ENCODE measurements at regions not wholly inside any gene's neighbourhood (a gene's known extent, or its start where the extent isn't known, plus 50 kb on each side); places are given as distances from the start of the nearest gene placed in this dataset.

GRCh38 chr2:41381701-41382100 lies 666.1 kb upstream of the PKDCC start:
- no peak for TF ChIP-seq EZH2 (optimal IDR thresholded peaks at IDR 0.05; ENCODE audit: low read depth, low read length)
- TF ChIP-seq, protein P1, sequence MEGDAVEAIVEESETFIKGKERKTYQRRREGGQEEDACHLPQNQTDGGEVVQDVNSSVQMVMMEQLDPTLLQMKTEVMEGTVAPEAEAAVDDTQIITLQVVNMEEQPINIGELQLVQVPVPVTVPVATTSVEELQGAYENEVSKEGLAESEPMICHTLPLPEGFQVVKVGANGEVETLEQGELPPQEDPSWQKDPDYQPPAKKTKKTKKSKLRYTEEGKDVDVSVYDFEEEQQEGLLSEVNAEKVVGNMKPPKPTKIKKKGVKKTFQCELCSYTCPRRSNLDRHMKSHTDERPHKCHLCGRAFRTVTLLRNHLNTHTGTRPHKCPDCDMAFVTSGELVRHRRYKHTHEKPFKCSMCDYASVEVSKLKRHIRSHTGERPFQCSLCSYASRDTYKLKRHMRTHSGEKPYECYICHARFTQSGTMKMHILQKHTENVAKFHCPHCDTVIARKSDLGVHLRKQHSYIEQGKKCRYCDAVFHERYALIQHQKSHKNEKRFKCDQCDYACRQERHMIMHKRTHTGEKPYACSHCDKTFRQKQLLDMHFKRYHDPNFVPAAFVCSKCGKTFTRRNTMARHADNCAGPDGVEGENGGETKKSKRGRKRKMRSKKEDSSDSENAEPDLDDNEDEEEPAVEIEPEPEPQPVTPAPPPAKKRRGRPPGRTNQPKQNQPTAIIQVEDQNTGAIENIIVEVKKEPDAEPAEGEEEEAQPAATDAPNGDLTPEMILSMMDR (IDR thresholded peaks at IDR 0.05; ENCODE audit: low read length), result no peak
- no peak for TF ChIP-seq EZH2phosphoT487 (IDR thresholded peaks at IDR 0.05; ENCODE audit: low read length)
- no peak for DNase-seq
- Histone ChIP-seq H3K4me2 (ENCODE audit: low read depth, low read length) (no peak overlapping the region), H3K9me3 (replicated peaks; ENCODE audit: insufficient read depth, low read length) (no peaks in the 10 kb centered on the region), H3F3A (ENCODE audit: insufficient read depth, low read length) (no peaks in the 10 kb centered on the region), H3K4me1 (ENCODE audit: low read length) (no peaks in the 10 kb centered on the region), H3K79me2 (ENCODE audit: low read length) (no peaks in the 10 kb centered on the region), H4K20me1 (ENCODE audit: insufficient read depth, low read length) (no peaks in the 10 kb centered on the region), H3K4me3 (ENCODE audit: low read length) (no peak overlapping the region), H3K9ac (ENCODE audit: low read length) (no peak overlapping the region), H3K27me3 (replicated peaks; ENCODE audit: insufficient read depth, low read length) (no peaks in the 10 kb centered on the region), H2AFZ (ENCODE audit: low read length) (no peak overlapping the region), H3K36me3 (replicated peaks; ENCODE audit: insufficient read depth, low read length) (no peaks in the 10 kb centered on the region), H3K27ac (ENCODE audit: low read length) (no peak overlapping the region), H3K9me2 (replicated peaks; ENCODE audit: insufficient read depth, low read length) (no peaks in the 10 kb centered on the region)

GRCh38 chr2:41387519-41387918 lies 660.3 kb upstream of the PKDCC start:
- no peak for DNase-seq
- H3F3A ChIP-seq (ENCODE audit: insufficient read depth, low read length), result no peaks in the 10 kb centered on the region
- H3K9me2 ChIP-seq (replicated peaks; ENCODE audit: insufficient read depth, low read length), result no peaks in the 10 kb centered on the region
- no peaks in the 10 kb centered on the region for H3K27me3 ChIP-seq (replicated peaks; ENCODE audit: insufficient read depth, low read length)
- H3K4me3 ChIP-seq (ENCODE audit: low read length), result no peak overlapping the region
- H3K4me1 ChIP-seq (ENCODE audit: low read length), result no peaks in the 10 kb centered on the region
- no peak overlapping the region for H2AFZ ChIP-seq (ENCODE audit: low read length)
- TF ChIP-seq, protein P1 (IDR thresholded peaks at IDR 0.05; ENCODE audit: low read length), result no peak
- TF ChIP-seq EZH2 (optimal IDR thresholded peaks at IDR 0.05; ENCODE audit: low read depth, low read length), result no peak
- TF ChIP-seq EZH2phosphoT487 (IDR thresholded peaks at IDR 0.05; ENCODE audit: low read length), result no peak
- H3K9me3 ChIP-seq (replicated peaks; ENCODE audit: insufficient read depth, low read length), result no peaks in the 10 kb centered on the region
- H4K20me1 ChIP-seq (ENCODE audit: insufficient read depth, low read length), result no peaks in the 10 kb centered on the region
- H3K36me3 ChIP-seq (replicated peaks; ENCODE audit: insufficient read depth, low read length), result no peaks in the 10 kb centered on the region
- no peak overlapping the region for H3K9ac ChIP-seq (ENCODE audit: low read length)
- no peak overlapping the region for H3K4me2 ChIP-seq (ENCODE audit: low read depth, low read length)
- no peaks in the 10 kb centered on the region for H3K79me2 ChIP-seq (ENCODE audit: low read length)
- no peak overlapping the region for H3K27ac ChIP-seq (ENCODE audit: low read length)

- no peak overlapping the region for H3K9ac ChIP-seq (ENCODE audit: low read length)
- no peaks in the 10 kb centered on the region for H3K4me1 ChIP-seq (ENCODE audit: low read length)
- H3K79me2 ChIP-seq (ENCODE audit: low read length), result no peaks in the 10 kb centered on the region
- H4K20me1 ChIP-seq (ENCODE audit: insufficient read depth, low read length), result no peaks in the 10 kb centered on the region
- H3K9me3 ChIP-seq (replicated peaks; ENCODE audit: insufficient read depth, low read length), result no peaks in the 10 kb centered on the region
- H3K27ac ChIP-seq (ENCODE audit: low read length), result no peak overlapping the region
- no peaks in the 10 kb centered on the region for H3K27me3 ChIP-seq (replicated peaks; ENCODE audit: insufficient read depth, low read length)
- no peaks in the 10 kb centered on the region for H3F3A ChIP-seq (ENCODE audit: insufficient read depth, low read length)
- H3K4me2 ChIP-seq (ENCODE audit: low read depth, low read length), result no peak overlapping the region
- H3K9me2 ChIP-seq (replicated peaks; ENCODE audit: insufficient read depth, low read length), result no peaks in the 10 kb centered on the region
- DNase-seq, result no peak
- no peak overlapping the region for H2AFZ ChIP-seq (ENCODE audit: low read length)
- no peaks in the 10 kb centered on the region for H3K36me3 ChIP-seq (replicated peaks; ENCODE audit: insufficient read depth, low read length)
- no peak overlapping the region for H3K4me3 ChIP-seq (ENCODE audit: low read length)
- no peak for TF ChIP-seq EZH2phosphoT487 (IDR thresholded peaks at IDR 0.05; ENCODE audit: low read length)
- TF ChIP-seq, protein P1 (IDR thresholded peaks at IDR 0.05; ENCODE audit: low read length), result no peak
- no peak for TF ChIP-seq EZH2 (optimal IDR thresholded peaks at IDR 0.05; ENCODE audit: low read depth, low read length)
These were observed 654.2 kb upstream of the PKDCC start for GRCh38 chr2:41393621-41394020.

Measured in MM.1S (cell line).